ENCODE measurements at regions not wholly inside any gene's neighbourhood (a gene's known extent, or its start where the extent isn't known, plus 50 kb on each side); places are given as distances from the start of the nearest gene placed in this dataset.

GRCh38 chr12:107478881-107479280 is 206.7 kb upstream of the PWP1 start:
- no peak for DNase-seq

GRCh38 chr12:107480836-107481608 is 204.6 kb upstream of the PWP1 start:
- DNase-seq = no peak

GRCh38 chr12:107484230-107484629 is 201.4 kb upstream of the PWP1 start:
- DNase-seq = no peak

- DNase-seq = no peak
Measured at GRCh38 chr12:107484941-107485340, 200.7 kb upstream of the PWP1 start.

- no peak for DNase-seq
Measured at GRCh38 chr12:107485731-107486130, 199.9 kb upstream of the PWP1 start.

GRCh38 chr12:107486140-107486892 is 199.3 kb upstream of the PWP1 start:
- DNase-seq = no peak

- no peak for DNase-seq
Measured at GRCh38 chr12:107487011-107487680, 198.5 kb upstream of the PWP1 start.

GRCh38 chr12:107488666-107489065 is 196.9 kb upstream of the PWP1 start:
- DNase-seq = no peak

- no peak for DNase-seq
Measured at GRCh38 chr12:107490010-107490409, 195.6 kb upstream of the PWP1 start.

GRCh38 chr12:107491856-107492255 is 193.7 kb upstream of the PWP1 start:
- DNase-seq = no peak

GRCh38 chr12:107492393-107493134 is 193.0 kb upstream of the PWP1 start:
- no peak for DNase-seq

- DNase-seq = no peak
Measured at GRCh38 chr12:107493135-107493494, 192.5 kb upstream of the PWP1 start.

GRCh38 chr12:107493666-107494065 is 191.9 kb upstream of the PWP1 start:
- no peak for DNase-seq

GRCh38 chr12:107494331-107494730 is 191.3 kb upstream of the PWP1 start:
- DNase-seq = no peak

GRCh38 chr12:107495604-107496003 is 190.0 kb upstream of the PWP1 start:
- no peak for DNase-seq

GRCh38 chr12:107497231-107497630 is 188.4 kb upstream of the PWP1 start:
- DNase-seq = no peak

GRCh38 chr12:107500307-107500706 is 185.3 kb upstream of the PWP1 start:
- DNase-seq = no peak

- DNase-seq = no peak
Measured at GRCh38 chr12:107501681-107502080, 183.9 kb upstream of the PWP1 start.

GRCh38 chr12:107503129-107503855 is 182.3 kb upstream of the PWP1 start:
- DNase-seq = peak; percentile 12

GRCh38 chr12:107503887-107504885 is 181.4 kb upstream of the PWP1 start:
- DNase-seq = no peak

- DNase-seq = no peak
Measured at GRCh38 chr12:107509421-107509820, 176.2 kb upstream of the PWP1 start.

All from hematopoietic multipotent progenitor cell treated with erythropoietin and hydrocortisone succinate and interleukin-3 and kit ligand, for 8 days (in vitro differentiated cells).